ENCODE measurements at regions not wholly inside any gene's neighbourhood (a gene's known extent, or its start where the extent isn't known, plus 50 kb on each side); places are given as distances from the start of the nearest gene placed in this dataset.

- no peak overlapping the region for H3K4me3 ChIP-seq
- H3K27ac ChIP-seq = no peak overlapping the region
- TF ChIP-seq PBX3 (IDR thresholded peaks at IDR 0.05) (no peak), BCL3 (IDR thresholded peaks at IDR 0.05) (no peak), CEBPB (IDR thresholded peaks at IDR 0.05) (no peak), FOSB (CRISPR knock-in tag; IDR thresholded peaks at IDR 0.05) (no peak), EP300 (IDR thresholded peaks at IDR 0.05) (no peak), JUNB (IDR thresholded peaks at IDR 0.05) (no peak), CBX2 (IDR thresholded peaks at IDR 0.05; ENCODE audit: borderline replicate concordance, low read depth) (no peak), HMGXB4 (CRISPR knock-in tag; IDR thresholded peaks at IDR 0.05; ENCODE audit: borderline replicate concordance) (no peak), RARB (CRISPR knock-in tag; IDR thresholded peaks at IDR 0.05) (no peak), CTCF (IDR thresholded peaks at IDR 0.05) (no peak), GATA3 (IDR thresholded peaks at IDR 0.05; ENCODE audit: borderline replicate concordance) (no peak)
- no peaks in the 10 kb centered on the region for H3K9me3 ChIP-seq
- FAIRE-seq (no peak), ATAC-seq (no peak), DNase-seq (ENCODE audit: low read depth in 1 of 2, low spot score in 1 of 2) (no peak)
- CTCF ChIA-PET = no interaction called here
- WGBS (ENCODE audit: missing lambda C conversion rate) = 7% methylated on average over 2 of the region's 2 CpGs
- POLR2A ChIA-PET = no interaction called here
- no peak overlapping the region for H3K4me2 ChIP-seq
- no peaks in the 10 kb centered on the region for H3K4me1 ChIP-seq
Measured at GRCh38 chr5:87560528-87560927, 147.8 kb upstream of the CCNH start.

GRCh38 chr5:87551911-87552310, 139.2 kb upstream of the CCNH start:
- Histone ChIP-seq H3K4me2 (no peak overlapping the region), H3K4me1 (no peaks in the 10 kb centered on the region), H3K4me3 (no peak overlapping the region), H3K27ac (no peak overlapping the region), H3K9me3 (no peaks in the 10 kb centered on the region)
- 4% methylated on average over 1 of the region's 1 CpG for WGBS (ENCODE audit: missing lambda C conversion rate)
- ATAC-seq (no peak), DNase-seq (ENCODE audit: low read depth in 1 of 2, low spot score in 1 of 2) (no peak), FAIRE-seq (no peak)
- TF ChIP-seq FOSL2 (IDR thresholded peaks at IDR 0.05) (no peak), FOSL2 (CRISPR knock-in tag; IDR thresholded peaks at IDR 0.05) (no peak), HOXA7 (CRISPR knock-in tag; IDR thresholded peaks at IDR 0.05) (no peak), MAFK (IDR thresholded peaks at IDR 0.05; ENCODE audit: partially characterized antibody) (no peak)
- ChIA-PET POLR2A (no interaction called here), CTCF (no interaction called here)

GRCh38 chr5:87541676-87542075, 128.9 kb upstream of the CCNH start:
- Histone ChIP-seq H3K4me2 (no peak overlapping the region), H3K4me1 (no peaks in the 10 kb centered on the region), H3K27ac (no peak overlapping the region), H3K9me3 (no peaks in the 10 kb centered on the region), H3K4me3 (no peak overlapping the region)
- ATAC-seq (no peak), DNase-seq (ENCODE audit: low read depth in 1 of 2, low spot score in 1 of 2) (no peak), FAIRE-seq (no peak)
- WGBS (ENCODE audit: missing lambda C conversion rate) = 16% methylated on average over 5 of the region's 5 CpGs
- ChIA-PET CTCF (no interaction called here), POLR2A (no interaction called here)
- TF ChIP-seq HDAC2 (IDR thresholded peaks at IDR 0.05) (no peak), HMGXB4 (CRISPR knock-in tag; IDR thresholded peaks at IDR 0.05; ENCODE audit: borderline replicate concordance) (no peak), NR3C1 (IDR thresholded peaks at IDR 0.05) (no peak), CBX2 (IDR thresholded peaks at IDR 0.05; ENCODE audit: borderline replicate concordance, low read depth) (no peak), RNF2 (IDR thresholded peaks at IDR 0.05; ENCODE audit: borderline replicate concordance, low read depth) (no peak), PHF8 (IDR thresholded peaks at IDR 0.05; ENCODE audit: borderline replicate concordance, low read depth) (no peak), CHD2 (IDR thresholded peaks at IDR 0.05; ENCODE audit: low read length, partially characterized antibody) (no peak), CTCF (IDR thresholded peaks at IDR 0.05) (no peak), ZSCAN20 (CRISPR knock-in tag; IDR thresholded peaks at IDR 0.05) (no peak), RCOR1 (IDR thresholded peaks at IDR 0.05; ENCODE audit: low read depth, low read length) (no peak), E2F6 (IDR thresholded peaks at IDR 0.05; ENCODE audit: borderline replicate concordance, low read depth) (no peak), MYC (IDR thresholded peaks at IDR 0.05; ENCODE audit: borderline replicate concordance, low read length) (no peak)
